Heart right ventricle (tissue), 16 donors: ENCODE measurements at regions not wholly inside any gene's neighbourhood (a gene's known extent, or its start where the extent isn't known, plus 50 kb on each side); places are given as distances from the start of the nearest gene placed in this dataset.

Experiments
- ATAC-seq, 8 donors: fragments of 200-7000 bp; cut with Tn5 transposase; one replicate each; pipeline ENCODE4 v1.9.1; 2020; ENCODE audit warnings: mild to moderate bottlenecking in 8 of 8, moderate library complexity in 8 of 8, moderate number of reproducible peaks in 1 of 8
- DNase-seq, 2 donors: peaks; one replicate each; pipeline ENCODE4 v3.0.0-alpha.2; 2020
- H3K27ac ChIP-seq, 10 donors: fragments of 200-600 bp; sonication (generic) in 2 of 10; one replicate each; pipeline versions ENCODE4 v1.5.0 to v1.8.0; 2020 to 2022; ENCODE audit warnings: mild to moderate bottlenecking in 3 of 10
- H3K27me3 ChIP-seq, 7 donors: fragments of 200-600 bp; one replicate each; pipeline ENCODE4 v1.8.0; 2021 to 2022; ENCODE audit warnings: mild to moderate bottlenecking in 2 of 7
- H3K36me3 ChIP-seq, 9 donors: fragments of 200-600 bp; sonication (generic) in 1 of 9; one replicate each; pipeline versions ENCODE4 v1.5.0 to v1.8.0; 2020 to 2022; ENCODE audit warnings: mild to moderate bottlenecking in 2 of 9
- H3K4me1 ChIP-seq, 9 donors: fragments of 200-600 bp; sonication (generic) in 1 of 9; one replicate each; pipeline versions ENCODE4 v1.5.0 to v1.8.0; 2020 to 2022; ENCODE audit warnings: mild to moderate bottlenecking in 4 of 9
- H3K4me3 ChIP-seq, 10 donors: fragments of 200-600 bp; sonication (generic) in 2 of 10; one replicate each; pipeline versions ENCODE4 v1.5.0 to v1.8.0; 2020 to 2022; ENCODE audit warnings: mild to moderate bottlenecking in 7 of 10, moderate library complexity in 2 of 10
- H3K9me3 ChIP-seq, 11 donors: fragments of 200-600 bp in 10 of 11; sonication (generic) in 2 of 11; one replicate each; pipeline versions ENCODE4 v1.5.0 to v1.8.0; 2013 to 2022; ENCODE audit warnings: mild to moderate bottlenecking in 2 of 11, control low read depth in 1 of 11, moderate library complexity in 1 of 11
- CTCF ChIP-seq, 9 donors: fragments of 200-600 bp; sonication (generic) in 2 of 9; IDR thresholded peaks; one replicate each; pipeline versions ENCODE4 v1.5.0 to v1.8.0; 2021 to 2022; ENCODE audit warnings: antibody characterized with exemption in 9 of 9, mild to moderate bottlenecking in 5 of 9, moderate library complexity in 1 of 9
- WGBS, 2 donors: extraction: QIAGEN DNeasy Blood & Tissue Kit; methylation state at CpG; one replicate each; pipeline ENCODE4 v1.1.7; 2013; ENCODE audit warnings: inconsistent platforms in 1 of 2; 5-methylcytosine and 5-hydroxymethylcytosine counted together
- intact Hi-C, 10 donors: fragments of 100-400 bp; cut with DNase I; formaldehyde crosslinking; loops; one replicate each; pipeline versions ENCODE4 v1.11.1 to v1.14.2; 2022
- donor health status: Arrhythmogenic right ventricular cardiomyopathy.
- donor health status: ischemic (EF 13 %, LVEDD 7.1; RV severe dilation, severe dysfunction).
- donor health status: healthy with polysubstance abuse.
- donor health status: DM: no; HTN: yes; CAD: no.
- donor health status: DM: no; HTN: no; CAD: no.
- donor health status: ischemic (EF 25% LVEDD 6.9; RV normal size, moderate dysfunction).
- donor health status: ischemic (EF 25% LVEDD 5.7; RV mildly dilated, moderate dysfunction).
- donor health status: healthy.
- donor health status: DM: yes; HTN: yes; CAD: no.
- donor health status: Ischemic cardiomyopathy.
- donor health status: ischemic (EF 35%, LVEDD 5.7; RV mildly dilated, moderate dysfunction).
- donor health status: nonischemic (EF 11% LVEDD 7.7; RV severe dilation, severe dysfunction).
- donor health status: DM: yes; HTN: yes; CAD: no.
- donor health status: PGD.
- donor health status: ischemic (EF 29% LVEDD 5.4; RV normal size, mild dysfunction).
- donor health status: nonischemic (EF 23%, LVEDD 6.1; RV moderate dilation, normal function).

- H3K9me3 ChIP-seq: peaks cover 0 to 4% (median 0%) of the 10 kb centered on the region in 11 donors
- 58 to 59% methylated on average over 11 of the region's 11 CpGs for WGBS, 2 donors
- peaks cover 0 to 3% (median 0%) of the 10 kb centered on the region in 7 donors for H3K27me3 ChIP-seq
- H3K4me1 ChIP-seq: peaks cover 0 to 29% (median 4%) of the 10 kb centered on the region in 9 donors
- TF ChIP-seq CTCF (IDR thresholded peaks at IDR 0.05): no peak
- no peak overlapping the region for H3K4me3 ChIP-seq
- intact Hi-C loops: no loop called here
- no peak for DNase-seq
- no peak for ATAC-seq
- H3K36me3 ChIP-seq: no peaks in the 10 kb centered on the region
- H3K27ac ChIP-seq: no peak overlapping the region
Measured at GRCh38 chr16:73793871-73794437, 502.7 kb upstream of the PSMD7 start.

GRCh38 chr16:73793260-73793659 lies 503.4 kb upstream of the PSMD7 start:
- DNase-seq: no peak
- H3K36me3 ChIP-seq: no peaks in the 10 kb centered on the region
- H3K4me1 ChIP-seq: peaks cover 0 to 29% (median 4%) of the 10 kb centered on the region in 9 donors
- peaks cover 0 to 4% (median 0%) of the 10 kb centered on the region in 11 donors for H3K9me3 ChIP-seq
- WGBS, 2 donors: 53 to 63% methylated on average over 4 of the region's 4 CpGs
- no peak overlapping the region for H3K27ac ChIP-seq
- ATAC-seq: no peak
- no peak overlapping the region for H3K4me3 ChIP-seq
- TF ChIP-seq CTCF (IDR thresholded peaks at IDR 0.05): no peak
- intact Hi-C loops: no loop called here
- H3K27me3 ChIP-seq: peaks cover 0 to 3% (median 0%) of the 10 kb centered on the region in 7 donors

GRCh38 chr16:73792199-73793020 lies 504.2 kb upstream of the PSMD7 start:
- Histone ChIP-seq H3K4me1 (peaks cover 0 to 29% (median 4%) of the 10 kb centered on the region in 9 donors), H3K36me3 (no peaks in the 10 kb centered on the region), H3K9me3 (peaks cover 0 to 4% (median 0%) of the 10 kb centered on the region in 11 donors), H3K27me3 (peaks cover 0 to 3% (median 0%) of the 10 kb centered on the region in 7 donors), H3K27ac (no peak overlapping the region), H3K4me3 (no peak overlapping the region)
- 70% methylated on average over 15 of the region's 15 CpGs for WGBS, 2 donors
- ATAC-seq: no peak
- TF ChIP-seq CTCF (IDR thresholded peaks at IDR 0.05): no peak
- intact Hi-C loops: no loop called here
- DNase-seq: no peak

- intact Hi-C loops: no loop called here
- no peaks in the 10 kb centered on the region for H3K36me3 ChIP-seq
- no peak overlapping the region for H3K4me3 ChIP-seq
- peaks cover 0 to 28% (median 8%) of the 10 kb centered on the region in 11 donors for H3K9me3 ChIP-seq
- DNase-seq (no peak), ATAC-seq (no peak)
- WGBS, 2 donors: 82% methylated on average over 3 of the region's 3 CpGs
- no peaks in the 10 kb centered on the region for H3K27me3 ChIP-seq
- H3K4me1 ChIP-seq: no peaks in the 10 kb centered on the region
- no peak for TF ChIP-seq CTCF (IDR thresholded peaks at IDR 0.05)
- no peak overlapping the region for H3K27ac ChIP-seq
Measured at GRCh38 chr16:73781297-73781696, 515.3 kb upstream of the PSMD7 start.
